Endothelial cell of umbilical vein (primary cell): ENCODE measurements at regions not wholly inside any gene's neighbourhood (a gene's known extent, or its start where the extent isn't known, plus 50 kb on each side); places are given as distances from the start of the nearest gene placed in this dataset.

Experiments
- BruUV-seq: library from RNA; stranded (reverse); fragments of 400-500 nt; replicated peaks from 2 replicates; lab custom pipeline; 2021; lab: Mats Ljungman, UMichigan
- CTCF ChIA-PET: fragments of 300-600, 350-600 bp; sonication (Branson Sonifier 250); formaldehyde crosslinking; loops from one replicate; lab custom pipeline; 2021; ENCODE audit warnings: antibody characterized with exemption, inconsistent platforms; lab: Charles Lee
- POLR2A ChIA-PET: fragments of 300-600, 350-600 bp; sonication (Branson Sonifier 250); formaldehyde crosslinking; loops from one replicate; lab custom pipeline; 2021; ENCODE audit warnings: antibody characterized with exemption, inconsistent platforms; lab: Charles Lee
- DNase-seq: peaks from one replicate; pipeline ENCODE4 v3.0.0-alpha.2; 2011; ENCODE audit warnings: low read depth, low spot score
- FAIRE-seq: peaks from 2 replicates; lab custom pipeline; 2011; peaks lifted over from hg19 to GRCh38; lab: Jason Lieb, UNC
- H2AFZ ChIP-seq: 2 replicates; pipeline ENCODE4 v1.6.0; 2012; ENCODE audit warnings: low read depth, low read length, control low read depth, inconsistent platforms
- H3K27ac ChIP-seq: 2 replicates; pipeline ENCODE4 v1.5.1; 2011; ENCODE audit warnings: low read depth, mild to moderate bottlenecking, control low read depth, low read length, moderate library complexity; ENCODE audit not compliant: insufficient read depth
- H3K27me3 ChIP-seq, 2 experiments: 2 replicates each; pipeline versions ENCODE4 v1.6.0 to v1.6.1; 2011; ENCODE audit warnings: low read length in 2 of 2, mixed read lengths in 1 of 2; ENCODE audit not compliant: control insufficient read depth in 2 of 2, insufficient read depth in 2 of 2
- H3K36me3 ChIP-seq, 2 experiments: 2 replicates in 1 of 2; 3 replicates in 1 of 2; pipeline ENCODE4 v1.5.1; 2011; ENCODE audit warnings: low read length in 2 of 2, mild to moderate bottlenecking in 1 of 2, moderate library complexity in 1 of 2; ENCODE audit not compliant: control insufficient read depth in 2 of 2, insufficient read depth in 2 of 2; ENCODE audit errors: extremely low read depth in 1 of 2
- H3K4me1 ChIP-seq: 3 replicates; pipeline ENCODE4 v1.5.1; 2011; ENCODE audit warnings: mild to moderate bottlenecking, low read length; ENCODE audit not compliant: control insufficient read depth, insufficient read depth; ENCODE audit errors: extremely low read depth
- H3K4me2 ChIP-seq: 2 replicates; pipeline ENCODE4 v1.6.1; 2011; ENCODE audit warnings: low read length, control low read depth, mixed read lengths; ENCODE audit not compliant: insufficient read depth
- H3K4me3 ChIP-seq, 3 experiments: fragments of 200-600 bp in 1 of 3; sonication (generic), shearing (Covaris generic) in 1 of 3; replicated peaks in 1 of 3; 2 replicates each; pipeline ENCODE4 v1.5.1; 2011 to 2016; ENCODE audit warnings: control low read depth in 3 of 3, low read length in 3 of 3, mild to moderate bottlenecking in 2 of 3, inconsistent platforms in 1 of 3, low read depth in 1 of 3, moderate library complexity in 1 of 3; ENCODE audit not compliant: insufficient read depth in 1 of 3
- H3K79me2 ChIP-seq: 2 replicates; pipeline ENCODE4 v1.6.0; 2012; ENCODE audit warnings: low read length, inconsistent platforms; ENCODE audit not compliant: control insufficient read depth, insufficient read depth
- H3K9ac ChIP-seq: replicated peaks from 2 replicates; pipeline ENCODE3; 2011; ENCODE audit warnings: low read length, control low read depth; ENCODE audit not compliant: insufficient read depth; ENCODE audit errors: extremely low read depth
- H3K9me1 ChIP-seq: replicated peaks from 3 replicates; pipeline ENCODE4 v1.6.0; 2011; ENCODE audit warnings: mild to moderate bottlenecking, low read length; ENCODE audit not compliant: control insufficient read depth, insufficient read depth; ENCODE audit errors: extremely low read depth
- H3K9me3 ChIP-seq: replicated peaks from 2 replicates; pipeline ENCODE4 v1.5.1; 2012; ENCODE audit warnings: low read length, inconsistent platforms; ENCODE audit not compliant: control insufficient read depth, insufficient read depth
- H4K20me1 ChIP-seq: replicated peaks from 2 replicates; pipeline ENCODE3; 2011; ENCODE audit warnings: mild to moderate bottlenecking, low read length; ENCODE audit not compliant: control insufficient read depth, insufficient read depth; ENCODE audit errors: extremely low read depth
- EZH2 ChIP-seq: IDR thresholded peaks from 2 replicates; pipeline ENCODE4 v1.6.1; 2012; ENCODE audit warnings: borderline replicate concordance, low read depth, mild to moderate bottlenecking, moderate library complexity, low read length, inconsistent platforms; ENCODE audit not compliant: severe bottlenecking
- FOS ChIP-seq: IDR thresholded peaks from 2 replicates; pipeline ENCODE4 v1.6.1; 2011; ENCODE audit warnings: mild to moderate bottlenecking, low read length, moderate library complexity, borderline replicate concordance; ENCODE audit not compliant: insufficient read depth
- GATA2 ChIP-seq: IDR thresholded peaks from 2 replicates; pipeline ENCODE4 v1.7.0; 2011; ENCODE audit warnings: low read depth, mild to moderate bottlenecking, moderate library complexity, mixed read lengths, low read length; ENCODE audit not compliant: insufficient read length, insufficient read depth
- JUN ChIP-seq: IDR thresholded peaks from 2 replicates; pipeline ENCODE4 v1.6.1; 2011; ENCODE audit warnings: borderline replicate concordance, low read depth; ENCODE audit not compliant: insufficient read length, insufficient read depth
- MYC ChIP-seq: IDR thresholded peaks from one replicate; pipeline ENCODE4 v1.6.1; 2011; ENCODE audit warnings: mild to moderate bottlenecking, low read depth, low read length
- POLR2A ChIP-seq: IDR thresholded peaks from 2 replicates; pipeline ENCODE4 v1.6.1; 2012; ENCODE audit warnings: low read depth, mild to moderate bottlenecking, control low read depth, low read length
- POLR2AphosphoS5 ChIP-seq: IDR thresholded peaks from 2 replicates; pipeline ENCODE4 v1.6.1; 2012; ENCODE audit warnings: low read depth, mild to moderate bottlenecking, control low read depth, low read length, moderate library complexity; ENCODE audit not compliant: insufficient read depth
- dilution Hi-C: fragments of 300-500 bp; cut with MboI; formaldehyde crosslinking; loops from one replicate; pipeline ENCODE4 v1.15.0; 2019; ENCODE audit warnings: low sequenced_read_pairs; ENCODE audit not compliant: extremely low pct_ligation_motif_present
- intact Hi-C: fragments of 100-400 bp; cut with micrococcal nuclease; formaldehyde crosslinking; loops from one replicate; pipeline ENCODE4 v1.10.0; 2022
- TF ChIP-seq, protein P1 (sequence below): IDR thresholded peaks from 2 replicates; pipeline ENCODE4 v1.6.1; 2011; ENCODE audit not compliant: insufficient read depth, insufficient read length
- TF ChIP-seq, protein P2 (sequence below), 2 donors: IDR thresholded peaks; 1 replicate in 1 of 2; 2 replicates in 1 of 2; pipeline ENCODE4 v1.5.1; 2011; ENCODE audit warnings: low read length in 2 of 2, mild to moderate bottlenecking in 2 of 2, moderate library complexity in 2 of 2, control low read depth in 1 of 2, inconsistent platforms in 1 of 2, low read depth in 1 of 2; ENCODE audit not compliant: insufficient read depth in 1 of 2; ENCODE audit errors: extremely low read depth in 1 of 2

DNA sequence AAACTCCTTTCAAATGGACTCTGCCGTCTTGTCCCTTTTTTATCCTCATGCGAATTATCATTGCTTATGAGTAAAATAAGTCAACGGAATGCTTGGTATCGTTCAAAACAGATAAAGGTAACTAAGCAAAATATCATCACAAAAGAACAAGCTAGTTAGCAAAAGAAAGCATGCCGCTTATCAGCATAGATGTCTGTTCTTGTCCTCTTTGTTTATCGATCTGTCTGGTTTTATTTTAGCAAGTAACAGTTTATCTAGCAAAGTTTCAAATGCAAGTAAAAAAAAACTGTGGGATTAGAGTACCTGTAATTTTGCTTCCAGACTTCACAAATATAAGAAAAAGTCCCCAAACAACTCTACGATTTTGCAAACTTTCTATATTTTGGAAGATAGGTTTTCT is 561.5 kb downstream of the USP25 start:
- Histone ChIP-seq H3K4me3 (no peak overlapping the region), H3K27ac (no peak overlapping the region), H2AFZ (no peak overlapping the region), H3K4me2 (no peak overlapping the region), H3K27me3 (no peaks in the 10 kb centered on the region), H3K36me3 (no peaks in the 10 kb centered on the region), H3K9me3 (no peaks in the 10 kb centered on the region), H4K20me1 (no peaks in the 10 kb centered on the region), H3K4me1 (no peaks in the 10 kb centered on the region), H3K9me1 (no peaks in the 10 kb centered on the region), H3K79me2 (no peaks in the 10 kb centered on the region), H3K9ac (no peak overlapping the region)
- dilution Hi-C loops (no loop called here), intact Hi-C loops (no loop called here)
- no TSS peak for BruUV-seq
- no peak for DNase-seq
- POLR2A ChIA-PET: no interaction called here
- no peak for TF ChIP-seq FOS
- no peak for TF ChIP-seq GATA2
- no peak for TF ChIP-seq EZH2
- TF ChIP-seq JUN: no peak
- TF ChIP-seq, protein P1, sequence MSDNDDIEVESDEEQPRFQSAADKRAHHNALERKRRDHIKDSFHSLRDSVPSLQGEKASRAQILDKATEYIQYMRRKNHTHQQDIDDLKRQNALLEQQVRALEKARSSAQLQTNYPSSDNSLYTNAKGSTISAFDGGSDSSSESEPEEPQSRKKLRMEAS: no peak
- no peak for TF ChIP-seq MYC
- TF ChIP-seq POLR2AphosphoS5: no peak
- TF ChIP-seq POLR2A: no peak
- TF ChIP-seq, protein P2, sequence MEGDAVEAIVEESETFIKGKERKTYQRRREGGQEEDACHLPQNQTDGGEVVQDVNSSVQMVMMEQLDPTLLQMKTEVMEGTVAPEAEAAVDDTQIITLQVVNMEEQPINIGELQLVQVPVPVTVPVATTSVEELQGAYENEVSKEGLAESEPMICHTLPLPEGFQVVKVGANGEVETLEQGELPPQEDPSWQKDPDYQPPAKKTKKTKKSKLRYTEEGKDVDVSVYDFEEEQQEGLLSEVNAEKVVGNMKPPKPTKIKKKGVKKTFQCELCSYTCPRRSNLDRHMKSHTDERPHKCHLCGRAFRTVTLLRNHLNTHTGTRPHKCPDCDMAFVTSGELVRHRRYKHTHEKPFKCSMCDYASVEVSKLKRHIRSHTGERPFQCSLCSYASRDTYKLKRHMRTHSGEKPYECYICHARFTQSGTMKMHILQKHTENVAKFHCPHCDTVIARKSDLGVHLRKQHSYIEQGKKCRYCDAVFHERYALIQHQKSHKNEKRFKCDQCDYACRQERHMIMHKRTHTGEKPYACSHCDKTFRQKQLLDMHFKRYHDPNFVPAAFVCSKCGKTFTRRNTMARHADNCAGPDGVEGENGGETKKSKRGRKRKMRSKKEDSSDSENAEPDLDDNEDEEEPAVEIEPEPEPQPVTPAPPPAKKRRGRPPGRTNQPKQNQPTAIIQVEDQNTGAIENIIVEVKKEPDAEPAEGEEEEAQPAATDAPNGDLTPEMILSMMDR (IDR thresholded peaks at IDR 0.05; ENCODE audit: extremely low read depth in 1 of 2, insufficient read depth in 1 of 2, low read depth in 1 of 2, low read length in 2 of 2): no peak
- no peak for FAIRE-seq
- CTCF ChIA-PET: interaction anchor here (0.6 to 1.4 kb wide), 5 partner anchors 9 to 72 kb away, joined by 3 to 4 read pairs (median 3); no protein-coding TSS in a partner anchor
